Ishikawa (cell line): ENCODE measurements at regions not wholly inside any gene's neighbourhood (a gene's known extent, or its start where the extent isn't known, plus 50 kb on each side); places are given as distances from the start of the nearest gene placed in this dataset.

Experiments used
- CEBPB ChIP-seq: IDR thresholded peaks from 2 replicates; pipeline ENCODE4 v1.6.1; 2012
- CREB1 ChIP-seq: IDR thresholded peaks from 2 replicates; pipeline ENCODE4 v1.6.1; 2012; ENCODE audit warnings: low read depth
- EGR1 ChIP-seq: IDR thresholded peaks from 2 replicates; pipeline ENCODE4 v1.6.1; 2012
- EP300 ChIP-seq: IDR thresholded peaks from 2 replicates; pipeline ENCODE4 v1.6.1; 2012; ENCODE audit warnings: borderline replicate concordance
- FOXM1 ChIP-seq: IDR thresholded peaks from 2 replicates; pipeline ENCODE4 v1.6.1; 2012; ENCODE audit warnings: low read depth, borderline replicate concordance
- NFIC ChIP-seq: IDR thresholded peaks from 2 replicates; pipeline ENCODE4 v1.6.1; 2012
- RAD21 ChIP-seq: IDR thresholded peaks from 2 replicates; pipeline ENCODE4 v1.6.1; 2012; ENCODE audit warnings: low read depth
- TAF1 ChIP-seq: IDR thresholded peaks from 2 replicates; pipeline ENCODE4 v1.6.1; 2012; ENCODE audit warnings: low read depth, mild to moderate bottlenecking
- TCF12 ChIP-seq: IDR thresholded peaks from 2 replicates; pipeline ENCODE4 v1.6.1; 2012; ENCODE audit warnings: low read depth
- TEAD4 ChIP-seq: IDR thresholded peaks from 2 replicates; pipeline ENCODE4 v1.6.1; 2012
- USF1 ChIP-seq: IDR thresholded peaks from 2 replicates; pipeline ENCODE4 v1.6.1; 2012
- YY1 ChIP-seq: IDR thresholded peaks from 2 replicates; pipeline ENCODE4 v1.6.1; 2012; ENCODE audit warnings: low read depth
- ZBTB7A ChIP-seq: IDR thresholded peaks from 2 replicates; pipeline ENCODE4 v1.6.1; 2012; ENCODE audit warnings: low read depth
- TF ChIP-seq, protein P1 (sequence below): IDR thresholded peaks from 2 replicates; pipeline ENCODE4 v1.6.1; 2012
- TF ChIP-seq, protein P2 (sequence below): IDR thresholded peaks from 2 replicates; pipeline ENCODE4 v1.6.1; 2012; ENCODE audit warnings: low read depth, mild to moderate bottlenecking

- TF ChIP-seq, protein P1, sequence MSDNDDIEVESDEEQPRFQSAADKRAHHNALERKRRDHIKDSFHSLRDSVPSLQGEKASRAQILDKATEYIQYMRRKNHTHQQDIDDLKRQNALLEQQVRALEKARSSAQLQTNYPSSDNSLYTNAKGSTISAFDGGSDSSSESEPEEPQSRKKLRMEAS = no peak
- TF ChIP-seq TCF12 = no peak
- TF ChIP-seq TAF1 = no peak
- TF ChIP-seq USF1 = no peak
- no peak for TF ChIP-seq ZBTB7A
- no peak for TF ChIP-seq RAD21
- TF ChIP-seq EGR1 = no peak
- no peak for TF ChIP-seq CREB1
- no peak for TF ChIP-seq NFIC
- TF ChIP-seq TEAD4 = no peak
- no peak for TF ChIP-seq FOXM1
- TF ChIP-seq CEBPB = no peak
- no peak for TF ChIP-seq YY1
- TF ChIP-seq, protein P2, sequence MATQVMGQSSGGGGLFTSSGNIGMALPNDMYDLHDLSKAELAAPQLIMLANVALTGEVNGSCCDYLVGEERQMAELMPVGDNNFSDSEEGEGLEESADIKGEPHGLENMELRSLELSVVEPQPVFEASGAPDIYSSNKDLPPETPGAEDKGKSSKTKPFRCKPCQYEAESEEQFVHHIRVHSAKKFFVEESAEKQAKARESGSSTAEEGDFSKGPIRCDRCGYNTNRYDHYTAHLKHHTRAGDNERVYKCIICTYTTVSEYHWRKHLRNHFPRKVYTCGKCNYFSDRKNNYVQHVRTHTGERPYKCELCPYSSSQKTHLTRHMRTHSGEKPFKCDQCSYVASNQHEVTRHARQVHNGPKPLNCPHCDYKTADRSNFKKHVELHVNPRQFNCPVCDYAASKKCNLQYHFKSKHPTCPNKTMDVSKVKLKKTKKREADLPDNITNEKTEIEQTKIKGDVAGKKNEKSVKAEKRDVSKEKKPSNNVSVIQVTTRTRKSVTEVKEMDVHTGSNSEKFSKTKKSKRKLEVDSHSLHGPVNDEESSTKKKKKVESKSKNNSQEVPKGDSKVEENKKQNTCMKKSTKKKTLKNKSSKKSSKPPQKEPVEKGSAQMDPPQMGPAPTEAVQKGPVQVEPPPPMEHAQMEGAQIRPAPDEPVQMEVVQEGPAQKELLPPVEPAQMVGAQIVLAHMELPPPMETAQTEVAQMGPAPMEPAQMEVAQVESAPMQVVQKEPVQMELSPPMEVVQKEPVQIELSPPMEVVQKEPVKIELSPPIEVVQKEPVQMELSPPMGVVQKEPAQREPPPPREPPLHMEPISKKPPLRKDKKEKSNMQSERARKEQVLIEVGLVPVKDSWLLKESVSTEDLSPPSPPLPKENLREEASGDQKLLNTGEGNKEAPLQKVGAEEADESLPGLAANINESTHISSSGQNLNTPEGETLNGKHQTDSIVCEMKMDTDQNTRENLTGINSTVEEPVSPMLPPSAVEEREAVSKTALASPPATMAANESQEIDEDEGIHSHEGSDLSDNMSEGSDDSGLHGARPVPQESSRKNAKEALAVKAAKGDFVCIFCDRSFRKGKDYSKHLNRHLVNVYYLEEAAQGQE = no peak
- TF ChIP-seq EP300 = no peak
Measured at GRCh38 chr4:179248821-179249220, 1806.6 kb upstream of the AGA start.

GRCh38 chr4:179268791-179269190, 1826.6 kb upstream of the AGA start:
- TF ChIP-seq USF1 (no peak), CREB1 (no peak), RAD21 (no peak), EGR1 (no peak), YY1 (no peak), EP300 (no peak), TEAD4 (no peak), FOXM1 (no peak), TCF12 (no peak), NFIC (no peak), ZBTB7A (no peak), CEBPB (no peak), TAF1 (no peak)
- TF ChIP-seq, protein P2 = no peak
- TF ChIP-seq, protein P1 = no peak

DNA sequence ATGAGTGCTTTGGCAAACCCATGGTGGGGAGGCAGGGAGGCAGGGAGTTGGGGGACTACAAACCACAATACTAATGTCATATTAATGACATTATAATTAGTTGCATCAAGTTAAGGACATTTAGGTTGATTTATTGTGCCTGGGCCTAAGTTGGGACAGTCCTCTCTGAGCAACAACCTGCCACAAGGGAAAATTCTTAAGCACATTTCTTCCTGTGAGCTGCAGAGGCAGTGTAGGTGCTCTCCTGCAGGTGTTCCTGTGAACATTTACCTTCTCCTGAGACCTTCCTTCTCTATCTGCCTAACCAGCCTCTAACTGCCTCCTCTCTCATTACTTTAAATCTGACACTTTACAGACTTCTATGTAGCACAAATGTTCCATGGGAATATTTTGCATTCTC, 1830.0 kb upstream of the AGA start:
- TF ChIP-seq RAD21 (no peak), EP300 (no peak), USF1 (no peak), TCF12 (no peak), CREB1 (no peak)
- TF ChIP-seq, protein P1 = no peak

GRCh38 chr4:179278647-179279046, 1836.4 kb upstream of the AGA start:
- TF ChIP-seq, protein P1 = no peak
- TF ChIP-seq NFIC = no peak
- TF ChIP-seq, protein P2 = no peak
- no peak for TF ChIP-seq TEAD4
- TF ChIP-seq CEBPB = no peak
- TF ChIP-seq ZBTB7A = no peak
- TF ChIP-seq YY1 = no peak
- TF ChIP-seq TCF12 = no peak
- no peak for TF ChIP-seq EP300
- TF ChIP-seq RAD21 = no peak
- no peak for TF ChIP-seq EGR1
- no peak for TF ChIP-seq CREB1
- no peak for TF ChIP-seq FOXM1
- TF ChIP-seq USF1 = no peak
- TF ChIP-seq TAF1 = no peak
